ENCODE measurements at regions not wholly inside any gene's neighbourhood (a gene's known extent, or its start where the extent isn't known, plus 50 kb on each side); places are given as distances from the start of the nearest gene placed in this dataset.

DNA sequence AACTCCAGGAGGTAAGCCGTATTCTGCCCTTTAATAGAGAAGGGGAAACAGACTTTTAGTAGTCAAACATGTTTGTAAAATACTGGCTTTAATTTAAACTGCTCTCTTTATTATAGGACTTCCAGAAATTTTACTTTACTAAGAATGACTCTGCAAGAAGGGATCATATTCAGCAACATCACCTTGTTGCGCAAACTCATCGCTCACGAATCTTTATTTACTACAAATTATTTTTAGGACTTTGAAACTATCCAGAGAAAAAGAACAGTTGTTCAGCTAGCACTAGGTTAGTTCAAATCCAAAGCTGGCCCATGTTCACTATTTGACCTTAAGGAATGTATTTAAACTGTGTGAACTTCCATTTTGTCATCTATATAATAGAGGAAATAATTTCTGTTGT, 498.3 kb upstream of the TENM4 start:
- Histone ChIP-seq H3K27me3 (ENCODE audit: control insufficient read depth in 3 of 3, insufficient read depth in 3 of 3, low read length in 3 of 3) (no peaks in the 10 kb centered on the region), H3K4me1 (ENCODE audit: control insufficient read depth in 3 of 3, insufficient read depth in 3 of 3, low read length in 3 of 3) (no peaks in the 10 kb centered on the region), H3K27ac (ENCODE audit: low read depth, low read length) (no peak overlapping the region), H3K9me3 (ENCODE audit: control insufficient read depth in 3 of 3, low read length in 3 of 3) (no peaks in the 10 kb centered on the region), H3K36me3 (ENCODE audit: control insufficient read depth in 3 of 3, insufficient read depth in 3 of 3, low read length in 3 of 3) (no peaks in the 10 kb centered on the region), H3K9ac (ENCODE audit: low read depth in 1 of 3, low read length in 3 of 3) (no peak overlapping the region), H3K4me3 (ENCODE audit: low read length in 3 of 3) (no peak overlapping the region)

DNA sequence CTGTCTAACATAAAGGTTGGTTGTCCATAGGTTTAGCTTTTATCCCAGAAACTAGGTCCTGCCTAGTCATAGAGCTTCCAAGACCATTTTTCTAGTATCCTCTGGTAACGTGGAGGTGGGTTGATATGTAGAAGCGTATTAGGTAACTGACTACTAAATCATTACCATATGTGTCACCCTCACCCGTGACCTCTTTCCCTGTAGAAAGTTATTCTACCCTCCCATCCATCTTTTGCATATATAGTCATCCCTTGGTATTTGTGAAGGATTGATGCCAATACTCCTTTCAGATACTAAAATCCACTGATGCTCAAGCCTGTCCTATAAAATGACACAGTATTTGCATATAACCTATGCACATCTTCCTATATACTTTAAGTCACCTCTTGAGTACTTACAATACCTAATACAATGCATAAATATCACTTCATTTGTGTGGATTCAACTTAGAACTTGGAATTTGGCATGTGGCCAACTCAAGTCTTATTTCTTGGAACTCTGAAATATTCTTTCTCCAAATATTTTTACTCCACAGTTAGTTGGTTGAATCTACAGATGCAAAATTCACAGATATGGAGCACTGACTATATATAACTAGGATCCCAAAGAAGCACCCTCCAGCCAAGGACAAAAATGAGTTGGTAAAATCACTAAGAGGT, 497.0 kb upstream of the TENM4 start:
- Histone ChIP-seq H3K4me3 (ENCODE audit: low read length in 3 of 3) (no peak overlapping the region), H3K27ac (ENCODE audit: low read depth, low read length) (no peak overlapping the region), H3K9me3 (ENCODE audit: control insufficient read depth in 3 of 3, low read length in 3 of 3) (no peaks in the 10 kb centered on the region), H3K36me3 (ENCODE audit: control insufficient read depth in 3 of 3, insufficient read depth in 3 of 3, low read length in 3 of 3) (no peaks in the 10 kb centered on the region), H3K27me3 (ENCODE audit: control insufficient read depth in 3 of 3, insufficient read depth in 3 of 3, low read length in 3 of 3) (no peaks in the 10 kb centered on the region), H3K9ac (ENCODE audit: low read depth in 1 of 3, low read length in 3 of 3) (no peak overlapping the region), H3K4me1 (ENCODE audit: control insufficient read depth in 3 of 3, insufficient read depth in 3 of 3, low read length in 3 of 3) (no peaks in the 10 kb centered on the region)

DNA sequence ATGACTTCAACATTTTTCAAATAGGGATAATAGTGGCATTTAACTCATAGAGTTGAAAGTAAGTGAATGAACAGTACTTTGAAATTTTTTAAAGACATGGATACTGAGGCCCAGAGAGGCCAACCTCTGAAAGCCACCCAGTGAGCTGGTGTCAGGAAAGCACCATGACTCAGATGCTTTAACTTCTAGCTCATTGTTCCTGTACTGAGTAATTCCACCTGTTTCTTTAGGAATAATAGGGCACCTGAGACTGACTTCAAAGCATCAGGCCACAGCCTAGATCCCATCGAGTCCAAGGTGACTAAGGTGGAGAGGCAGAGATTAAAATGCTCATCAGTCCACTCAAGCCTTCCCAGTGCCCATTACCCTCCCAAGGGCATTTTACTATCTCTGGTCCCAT, 491.8 kb upstream of the TENM4 start:
- Histone ChIP-seq H3K9ac (ENCODE audit: low read depth in 1 of 3, low read length in 3 of 3) (no peak overlapping the region), H3K36me3 (ENCODE audit: control insufficient read depth in 3 of 3, insufficient read depth in 3 of 3, low read length in 3 of 3) (no peaks in the 10 kb centered on the region), H3K4me1 (ENCODE audit: control insufficient read depth in 3 of 3, insufficient read depth in 3 of 3, low read length in 3 of 3) (no peaks in the 10 kb centered on the region), H3K9me3 (ENCODE audit: control insufficient read depth in 3 of 3, low read length in 3 of 3) (no peaks in the 10 kb centered on the region), H3K4me3 (ENCODE audit: low read length in 3 of 3) (no peak overlapping the region), H3K27ac (ENCODE audit: low read depth, low read length) (no peak overlapping the region), H3K27me3 (ENCODE audit: control insufficient read depth in 3 of 3, insufficient read depth in 3 of 3, low read length in 3 of 3) (no peaks in the 10 kb centered on the region)

DNA sequence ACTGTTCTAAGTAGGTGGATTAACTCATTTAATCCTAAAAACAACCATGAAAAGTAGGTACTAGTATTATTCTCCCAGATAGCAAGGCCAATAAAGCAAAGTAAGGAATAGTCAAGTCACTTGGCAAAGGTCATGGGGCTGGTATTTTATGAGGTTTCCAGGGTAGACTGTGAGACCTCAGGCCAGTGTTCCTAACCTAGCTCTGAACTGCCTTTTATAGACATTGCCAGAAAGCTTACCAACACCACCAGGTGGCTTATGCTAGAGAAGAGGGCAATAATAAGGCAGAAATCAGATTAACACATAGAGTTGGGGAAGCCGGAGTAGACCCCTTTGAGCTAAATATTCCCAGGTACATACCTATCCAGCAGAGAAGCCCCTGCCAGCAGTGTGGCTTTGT, 490.9 kb upstream of the TENM4 start:
- H3K4me3 ChIP-seq (ENCODE audit: low read length in 3 of 3), result no peak overlapping the region
- no peak overlapping the region for H3K27ac ChIP-seq (ENCODE audit: low read depth, low read length)
- no peaks in the 10 kb centered on the region for H3K9me3 ChIP-seq (ENCODE audit: control insufficient read depth in 3 of 3, low read length in 3 of 3)
- no peak overlapping the region for H3K9ac ChIP-seq (ENCODE audit: low read depth in 1 of 3, low read length in 3 of 3)
- no peaks in the 10 kb centered on the region for H3K36me3 ChIP-seq (ENCODE audit: control insufficient read depth in 3 of 3, insufficient read depth in 3 of 3, low read length in 3 of 3)
- H3K27me3 ChIP-seq (ENCODE audit: control insufficient read depth in 3 of 3, insufficient read depth in 3 of 3, low read length in 3 of 3), result no peaks in the 10 kb centered on the region
- no peaks in the 10 kb centered on the region for H3K4me1 ChIP-seq (ENCODE audit: control insufficient read depth in 3 of 3, insufficient read depth in 3 of 3, low read length in 3 of 3)

DNA sequence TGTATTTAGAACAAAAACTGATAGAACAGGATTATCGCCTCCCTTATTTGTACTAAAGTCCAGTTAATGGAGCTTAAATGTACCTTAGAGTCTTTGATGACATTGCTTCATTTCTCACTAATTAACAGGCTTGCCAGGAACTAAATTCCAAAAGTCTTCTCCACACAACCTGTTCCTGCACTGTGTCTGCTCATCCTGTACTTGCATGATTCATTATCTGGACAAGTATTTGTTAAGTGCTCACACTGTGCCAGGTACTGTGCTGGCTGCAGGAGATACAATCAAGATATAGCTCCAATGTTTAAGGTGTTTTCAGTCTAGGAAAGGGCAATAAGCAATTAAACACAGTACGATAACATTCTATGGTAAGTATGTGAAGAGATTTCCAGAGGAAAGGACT, 485.9 kb upstream of the TENM4 start:
- Histone ChIP-seq H3K9me3 (ENCODE audit: control insufficient read depth in 3 of 3, low read length in 3 of 3) (no peaks in the 10 kb centered on the region), H3K27me3 (ENCODE audit: control insufficient read depth in 3 of 3, insufficient read depth in 3 of 3, low read length in 3 of 3) (no peaks in the 10 kb centered on the region), H3K4me3 (ENCODE audit: low read length in 3 of 3) (no peak overlapping the region), H3K27ac (ENCODE audit: low read depth, low read length) (no peak overlapping the region), H3K4me1 (ENCODE audit: control insufficient read depth in 3 of 3, insufficient read depth in 3 of 3, low read length in 3 of 3) (no peaks in the 10 kb centered on the region), H3K9ac (ENCODE audit: low read depth in 1 of 3, low read length in 3 of 3) (no peak overlapping the region), H3K36me3 (ENCODE audit: control insufficient read depth in 3 of 3, insufficient read depth in 3 of 3, low read length in 3 of 3) (no peaks in the 10 kb centered on the region)

DNA sequence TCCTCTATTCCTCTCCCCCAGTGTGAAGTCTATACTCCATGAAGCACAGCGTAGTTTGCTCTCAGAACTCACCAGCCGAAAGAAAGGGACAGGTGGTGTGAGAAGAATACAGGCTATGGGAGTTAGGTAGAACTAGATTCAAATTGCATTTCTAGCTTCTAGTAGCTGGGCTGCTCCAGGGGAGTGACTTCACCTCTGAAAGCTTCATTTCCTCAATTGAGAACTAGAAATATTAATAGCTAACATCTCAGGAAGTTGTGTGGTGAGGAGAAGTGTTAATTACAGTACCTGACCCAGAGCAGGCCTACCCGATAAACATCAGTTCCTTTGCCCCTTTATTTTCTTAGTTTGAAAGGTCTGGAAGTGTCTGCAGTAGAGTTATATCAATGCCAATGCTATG, 484.7 kb upstream of the TENM4 start:
- no peaks in the 10 kb centered on the region for H3K9me3 ChIP-seq (ENCODE audit: control insufficient read depth in 3 of 3, low read length in 3 of 3)

DNA sequence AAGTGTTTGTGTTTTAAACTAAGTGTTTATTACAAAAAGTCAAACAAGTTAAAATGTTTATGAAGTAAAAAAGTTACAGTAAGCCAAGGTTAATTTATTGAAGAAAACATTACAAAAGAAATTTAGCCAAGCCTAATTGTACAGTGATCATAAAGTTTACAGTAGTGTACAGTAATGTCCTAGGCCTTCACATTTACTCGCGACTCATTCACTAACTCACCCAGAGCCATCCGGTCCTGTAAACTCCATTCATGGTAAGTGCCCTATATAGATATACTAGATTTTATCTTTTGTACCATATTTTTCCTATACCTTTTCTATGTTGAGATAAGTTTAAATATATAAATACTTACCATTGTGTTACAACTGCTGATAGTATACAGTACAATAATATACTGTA, 481.8 kb upstream of the TENM4 start:
- Histone ChIP-seq H3K4me1 (ENCODE audit: control insufficient read depth in 3 of 3, insufficient read depth in 3 of 3, low read length in 3 of 3) (no peaks in the 10 kb centered on the region), H3K27ac (ENCODE audit: low read depth, low read length) (no peak overlapping the region)

More for the DNA sequence above, 484.7 kb upstream of the TENM4 start:
- Histone ChIP-seq H3K36me3 (ENCODE audit: control insufficient read depth in 3 of 3, insufficient read depth in 3 of 3, low read length in 3 of 3) (no peaks in the 10 kb centered on the region), H3K4me1 (ENCODE audit: control insufficient read depth in 3 of 3, insufficient read depth in 3 of 3, low read length in 3 of 3) (no peaks in the 10 kb centered on the region), H3K27ac (ENCODE audit: low read depth, low read length) (no peak overlapping the region), H3K27me3 (ENCODE audit: control insufficient read depth in 3 of 3, insufficient read depth in 3 of 3, low read length in 3 of 3) (no peaks in the 10 kb centered on the region), H3K9ac (ENCODE audit: low read depth in 1 of 3, low read length in 3 of 3) (no peak overlapping the region), H3K4me3 (ENCODE audit: low read length in 3 of 3) (no peak overlapping the region)

DNA sequence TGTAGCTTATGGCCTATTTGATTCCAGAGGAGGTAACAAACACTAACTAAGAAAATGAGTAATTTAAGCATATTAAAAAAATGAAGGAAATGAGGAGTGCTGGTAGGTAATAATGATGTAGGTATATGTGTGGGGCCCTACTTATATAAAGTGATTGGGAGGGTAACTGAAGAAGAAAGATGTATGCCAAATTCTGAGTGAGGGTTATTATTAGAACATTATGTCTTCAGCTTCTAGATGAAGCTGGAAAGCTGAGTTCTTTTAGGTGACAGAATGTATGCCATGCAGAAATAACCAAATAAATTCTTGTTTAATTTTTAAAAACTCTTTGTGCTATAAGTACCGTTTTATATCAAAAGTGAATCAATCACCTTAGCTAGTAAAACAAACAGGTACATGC, 479.6 kb upstream of the TENM4 start:
- Histone ChIP-seq H3K9me3 (ENCODE audit: control insufficient read depth in 3 of 3, low read length in 3 of 3) (no peaks in the 10 kb centered on the region), H3K4me1 (ENCODE audit: control insufficient read depth in 3 of 3, insufficient read depth in 3 of 3, low read length in 3 of 3) (no peaks in the 10 kb centered on the region), H3K4me3 (ENCODE audit: low read length in 3 of 3) (no peak overlapping the region), H3K27me3 (ENCODE audit: control insufficient read depth in 3 of 3, insufficient read depth in 3 of 3, low read length in 3 of 3) (no peaks in the 10 kb centered on the region), H3K27ac (ENCODE audit: low read depth, low read length) (no peak overlapping the region), H3K9ac (ENCODE audit: low read depth in 1 of 3, low read length in 3 of 3) (no peak overlapping the region), H3K36me3 (ENCODE audit: control insufficient read depth in 3 of 3, insufficient read depth in 3 of 3, low read length in 3 of 3) (no peaks in the 10 kb centered on the region)

More for the DNA sequence above, 481.8 kb upstream of the TENM4 start:
- H3K9me3 ChIP-seq (ENCODE audit: control insufficient read depth in 3 of 3, low read length in 3 of 3), result no peaks in the 10 kb centered on the region
- H3K4me3 ChIP-seq (ENCODE audit: low read length in 3 of 3), result no peak overlapping the region
- no peaks in the 10 kb centered on the region for H3K36me3 ChIP-seq (ENCODE audit: control insufficient read depth in 3 of 3, insufficient read depth in 3 of 3, low read length in 3 of 3)
- H3K27me3 ChIP-seq (ENCODE audit: control insufficient read depth in 3 of 3, insufficient read depth in 3 of 3, low read length in 3 of 3), result no peaks in the 10 kb centered on the region
- H3K9ac ChIP-seq (ENCODE audit: low read depth in 1 of 3, low read length in 3 of 3), result no peak overlapping the region

DNA sequence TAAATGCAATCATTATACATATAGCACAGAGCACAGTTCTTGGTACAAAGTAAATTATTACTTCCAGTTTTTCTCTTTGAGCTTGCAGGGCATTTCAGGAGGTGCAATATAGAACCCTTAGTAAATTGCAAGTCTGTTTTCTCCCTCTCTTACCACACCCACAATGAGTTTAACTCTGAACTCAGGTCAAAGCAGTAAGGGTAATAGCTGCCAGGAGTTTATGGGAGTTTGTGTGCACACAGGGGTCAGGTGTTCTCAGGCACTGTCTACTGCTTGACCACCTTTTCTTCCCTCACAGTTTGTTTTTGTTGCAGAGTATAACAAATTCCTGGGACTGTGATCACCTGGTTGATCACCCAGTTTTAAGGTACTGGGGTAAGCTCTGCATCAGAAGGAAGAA, 478.5 kb upstream of the TENM4 start:
- no peak overlapping the region for H3K9ac ChIP-seq (ENCODE audit: low read depth in 1 of 3, low read length in 3 of 3)

DNA sequence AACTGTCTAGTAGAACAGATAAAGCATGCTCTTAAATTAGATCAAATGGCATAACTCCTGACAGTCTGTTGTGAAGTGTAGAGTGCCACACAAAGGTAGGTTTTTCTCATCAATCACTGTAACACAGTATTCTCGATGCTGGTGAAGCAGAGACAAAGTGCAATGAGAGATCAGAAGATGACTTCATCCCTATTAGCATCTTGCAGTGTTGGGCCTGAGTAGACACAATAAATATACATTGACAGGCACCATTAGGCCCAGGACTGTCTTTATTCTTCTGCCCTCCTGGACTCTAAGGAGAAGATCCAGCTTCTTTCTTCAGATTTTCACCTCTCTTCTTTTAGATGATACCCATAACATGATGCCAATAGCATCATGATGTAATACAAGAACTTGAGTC, 478.0 kb upstream of the TENM4 start:
- Histone ChIP-seq H3K27ac (ENCODE audit: low read depth, low read length) (no peak overlapping the region), H3K9ac (ENCODE audit: low read depth in 1 of 3, low read length in 3 of 3) (no peak overlapping the region), H3K36me3 (ENCODE audit: control insufficient read depth in 3 of 3, insufficient read depth in 3 of 3, low read length in 3 of 3) (no peaks in the 10 kb centered on the region), H3K27me3 (ENCODE audit: control insufficient read depth in 3 of 3, insufficient read depth in 3 of 3, low read length in 3 of 3) (no peaks in the 10 kb centered on the region), H3K9me3 (ENCODE audit: control insufficient read depth in 3 of 3, low read length in 3 of 3) (no peaks in the 10 kb centered on the region), H3K4me1 (ENCODE audit: control insufficient read depth in 3 of 3, insufficient read depth in 3 of 3, low read length in 3 of 3) (no peaks in the 10 kb centered on the region), H3K4me3 (ENCODE audit: low read length in 3 of 3) (no peak overlapping the region)

More for the DNA sequence above, 478.5 kb upstream of the TENM4 start:
- Histone ChIP-seq H3K27ac (ENCODE audit: low read depth, low read length) (no peak overlapping the region), H3K4me1 (ENCODE audit: control insufficient read depth in 3 of 3, insufficient read depth in 3 of 3, low read length in 3 of 3) (no peaks in the 10 kb centered on the region), H3K27me3 (ENCODE audit: control insufficient read depth in 3 of 3, insufficient read depth in 3 of 3, low read length in 3 of 3) (no peaks in the 10 kb centered on the region), H3K4me3 (ENCODE audit: low read length in 3 of 3) (no peak overlapping the region), H3K9me3 (ENCODE audit: control insufficient read depth in 3 of 3, low read length in 3 of 3) (no peaks in the 10 kb centered on the region), H3K36me3 (ENCODE audit: control insufficient read depth in 3 of 3, insufficient read depth in 3 of 3, low read length in 3 of 3) (no peaks in the 10 kb centered on the region)
